Muscle of leg (tissue), 3 donors: ENCODE measurements at regions not wholly inside any gene's neighbourhood (a gene's known extent, or its start where the extent isn't known, plus 50 kb on each side); places are given as distances from the start of the nearest gene placed in this dataset.
"Not testable (repeated sequence)": the region's sequence is repeated elsewhere in the genome, so short reads cannot be mapped to it uniquely, and the experiment has no call there.

ENCODE experiments used
- DNase-seq: peaks from one replicate; pipeline ENCODE4 v3.0.0; 2013
- H3K27ac ChIP-seq: one replicate; pipeline ENCODE4 v1.5.1; 2013; ENCODE audit warnings: mild to moderate bottlenecking, low read length, control low read depth
- H3K27me3 ChIP-seq: one replicate; pipeline ENCODE4 v1.6.1; 2013; ENCODE audit warnings: low read length; ENCODE audit not compliant: control insufficient read depth, insufficient read depth
- H3K36me3 ChIP-seq: one replicate; pipeline ENCODE4 v1.6.1; 2013; ENCODE audit warnings: low read length; ENCODE audit not compliant: control insufficient read depth, insufficient read depth
- H3K4me1 ChIP-seq: one replicate; pipeline ENCODE4 v1.6.1; 2013; ENCODE audit warnings: low read length; ENCODE audit not compliant: control insufficient read depth, insufficient read depth
- H3K4me3 ChIP-seq: one replicate; pipeline ENCODE4 v1.5.1; 2013; ENCODE audit warnings: low read length, control low read depth
- H3K9me3 ChIP-seq: replicated peaks from 2 replicates; pipeline ENCODE4 v1.6.1; 2013; ENCODE audit warnings: low read depth, low read length; ENCODE audit not compliant: control insufficient read depth
- WGBS: methylation state at CpG from one replicate; pipeline ENCODE4 v1.1.5; 2013; ENCODE audit warnings: missing lambda C conversion rate; ENCODE audit not compliant: insufficient coverage; 5-methylcytosine and 5-hydroxymethylcytosine counted together

- DNase-seq, result no peak
- Histone ChIP-seq H3K27ac (no peak overlapping the region), H3K9me3 (no peaks in the 10 kb centered on the region), H3K36me3 (no peaks in the 10 kb centered on the region), H3K4me1 (no peaks in the 10 kb centered on the region), H3K27me3 (no peaks in the 10 kb centered on the region), H3K4me3 (no peak overlapping the region)
- 83% methylated on average over 1 of the region's 6 CpGs for WGBS
These were observed 394.2 kb downstream of the AGTPBP1 start for GRCh38 chr9:85347541-85347940.

- no peak overlapping the region for H3K27ac ChIP-seq
These were observed 396.9 kb downstream of the AGTPBP1 start for GRCh38 chr9:85344901-85345300.

GRCh38 chr9:85339338-85339737, 402.4 kb downstream of the AGTPBP1 start:
- H3K4me3 ChIP-seq, result no peak overlapping the region
- DNase-seq, result no peak
- H3K4me1 ChIP-seq, result no peaks in the 10 kb centered on the region
- no peaks in the 10 kb centered on the region for H3K36me3 ChIP-seq
- 50% methylated on average over 1 of the region's 2 CpGs for WGBS
- H3K9me3 ChIP-seq, result no peaks in the 10 kb centered on the region
- H3K27ac ChIP-seq, result no peak overlapping the region
- no peaks in the 10 kb centered on the region for H3K27me3 ChIP-seq

More at GRCh38 chr9:85344901-85345300, 396.9 kb downstream of the AGTPBP1 start:
- no peak for DNase-seq
- Histone ChIP-seq H3K4me1 (no peaks in the 10 kb centered on the region), H3K36me3 (no peaks in the 10 kb centered on the region), H3K9me3 (no peaks in the 10 kb centered on the region), H3K4me3 (no peak overlapping the region), H3K27me3 (no peaks in the 10 kb centered on the region)
- 80% methylated on average over 2 of the region's 4 CpGs for WGBS

GRCh38 chr9:85334228-85334627, 407.5 kb downstream of the AGTPBP1 start:
- no peak overlapping the region for H3K4me3 ChIP-seq
- no peaks in the 10 kb centered on the region for H3K4me1 ChIP-seq
- DNase-seq, result no peak
- 77% methylated on average over 1 of the region's 2 CpGs for WGBS
- H3K27me3 ChIP-seq, result no peaks in the 10 kb centered on the region
- H3K36me3 ChIP-seq, result no peaks in the 10 kb centered on the region
- no peaks in the 10 kb centered on the region for H3K9me3 ChIP-seq
- H3K27ac ChIP-seq, result no peak overlapping the region

- no peaks in the 10 kb centered on the region for H3K9me3 ChIP-seq
- WGBS, result 68% methylated on average over 3 of the region's 4 CpGs
- DNase-seq, result no peak
- H3K27ac ChIP-seq, result no peak overlapping the region
- no peaks in the 10 kb centered on the region for H3K27me3 ChIP-seq
- no peak overlapping the region for H3K4me3 ChIP-seq
- H3K36me3 ChIP-seq, result no peaks in the 10 kb centered on the region
- H3K4me1 ChIP-seq, result no peaks in the 10 kb centered on the region
These were observed 409.3 kb downstream of the AGTPBP1 start for GRCh38 chr9:85332487-85332886.

- no peak for DNase-seq
- Histone ChIP-seq H3K4me3 (no peak overlapping the region), H3K36me3 (no peaks in the 10 kb centered on the region), H3K9me3 (no peaks in the 10 kb centered on the region), H3K4me1 (no peaks in the 10 kb centered on the region), H3K27me3 (no peaks in the 10 kb centered on the region), H3K27ac (no peak overlapping the region)
- WGBS, result no CpG with 5 or more reads among the region's 1 CpG
These were observed 410.1 kb downstream of the AGTPBP1 start for GRCh38 chr9:85331626-85332025.

- DNase-seq, result no peak
- Histone ChIP-seq H3K4me1 (no peaks in the 10 kb centered on the region), H3K4me3 (no peak overlapping the region), H3K9me3 (peaks cover 3% of the 10 kb centered on the region), H3K27ac (no peak overlapping the region), H3K27me3 (no peaks in the 10 kb centered on the region), H3K36me3 (no peaks in the 10 kb centered on the region)
- 100% methylated on average over 1 of the region's 4 CpGs for WGBS
These were observed 419.2 kb downstream of the AGTPBP1 start for GRCh38 chr9:85322592-85322991.

GRCh38 chr9:85321561-85321960, 420.2 kb downstream of the AGTPBP1 start:
- no peaks in the 10 kb centered on the region for H3K36me3 ChIP-seq
- WGBS, result 78% methylated on average over 4 of the region's 5 CpGs
- H3K27ac ChIP-seq, result no peak overlapping the region
- H3K9me3 ChIP-seq, result peaks cover 3% of the 10 kb centered on the region
- no peaks in the 10 kb centered on the region for H3K27me3 ChIP-seq
- H3K4me3 ChIP-seq, result no peak overlapping the region
- no peaks in the 10 kb centered on the region for H3K4me1 ChIP-seq
- no peak for DNase-seq

- Histone ChIP-seq H3K4me1 (no peaks in the 10 kb centered on the region), H3K4me3 (no peak overlapping the region), H3K36me3 (no peaks in the 10 kb centered on the region), H3K27ac (no peak overlapping the region), H3K9me3 (peaks cover 3% of the 10 kb centered on the region), H3K27me3 (no peaks in the 10 kb centered on the region)
- no CpG with 5 or more reads among the region's 2 CpGs for WGBS
- DNase-seq, result no peak
These were observed 421.7 kb downstream of the AGTPBP1 start for GRCh38 chr9:85319936-85320656.

- WGBS, result no CpG with 5 or more reads among the region's 2 CpGs
- not testable (repeated sequence) for H3K4me3 ChIP-seq, H3K27me3 ChIP-seq, H3K27ac ChIP-seq, H3K4me1 ChIP-seq, H3K36me3 ChIP-seq, H3K9me3 ChIP-seq, DNase-seq
These were observed 426.2 kb downstream of the AGTPBP1 start for GRCh38 chr9:85315535-85315934.

- Histone ChIP-seq H3K36me3 (no peaks in the 10 kb centered on the region), H3K27me3 (no peaks in the 10 kb centered on the region), H3K4me1 (no peaks in the 10 kb centered on the region), H3K27ac (no peak overlapping the region), H3K9me3 (no peaks in the 10 kb centered on the region), H3K4me3 (no peak overlapping the region)
- no peak for DNase-seq
These were observed 431.2 kb downstream of the AGTPBP1 start for GRCh38 chr9:85310573-85310972.
